ENCODE measurements at regions not wholly inside any gene's neighbourhood (a gene's known extent, or its start where the extent isn't known, plus 50 kb on each side); places are given as distances from the start of the nearest gene placed in this dataset.

DNA sequence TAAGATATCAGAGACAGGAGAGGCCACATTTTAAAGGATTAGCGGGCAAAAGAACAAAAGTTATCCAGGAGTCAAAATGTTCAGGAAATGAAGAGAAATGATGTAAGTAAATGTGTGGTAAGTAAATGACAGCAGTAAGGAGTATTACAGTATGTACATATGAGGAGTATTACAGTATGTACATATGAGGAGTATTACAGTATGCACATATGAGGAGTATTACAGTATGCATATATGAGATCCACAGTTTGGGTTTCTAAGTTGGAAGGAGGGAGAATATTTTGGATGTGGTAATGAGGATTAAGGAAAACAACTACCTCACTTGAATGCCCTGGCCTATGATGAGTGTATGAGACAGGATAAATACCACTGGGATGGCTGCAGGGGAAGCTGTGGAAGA is 192.4 kb upstream of the DGKB start:
- no peak for TF ChIP-seq CTCF (IDR thresholded peaks at IDR 0.05; ENCODE audit: insufficient read depth in 1 of 2, low read depth in 1 of 2, low read length in 1 of 2, severe bottlenecking in 1 of 2, unreplicated experiment in 1 of 2)
- Mint-ChIP-seq H3K4me3 (ENCODE audit: unreplicated experiment) (no peak overlapping the region), H3K4me1 (ENCODE audit: low read depth, unreplicated experiment) (no peaks in the 10 kb centered on the region), H3K27ac (ENCODE audit: unreplicated experiment) (no peak overlapping the region), H3K27me3 (ENCODE audit: insufficient read depth, unreplicated experiment) (no peaks in the 10 kb centered on the region), H3K9me3 (ENCODE audit: unreplicated experiment) (no peaks in the 10 kb centered on the region), H3K36me3 (ENCODE audit: insufficient read depth, unreplicated experiment) (no peaks in the 10 kb centered on the region)
- intact Hi-C loops (cut with micrococcal nuclease; ENCODE audit: unreplicated experiment), result no loop called here
- Histone ChIP-seq H3K4me3 (ENCODE audit: low read depth, low read length) (no peak overlapping the region), H3K4me1 (no peaks in the 10 kb centered on the region), H3K27me3 (replicated peaks; ENCODE audit: control insufficient read depth, insufficient read depth, low read length) (no peaks in the 10 kb centered on the region), H3K9me3 (no peaks in the 10 kb centered on the region), H3K36me3 (ENCODE audit: control insufficient read depth, insufficient read depth, low read length) (no peaks in the 10 kb centered on the region)
- CTCF ChIA-PET, result no interaction called here
- POLR2A ChIA-PET, result no interaction called here
- no peak for DNase-seq
- BruUV-seq (replicated peaks), result no TSS peak

GRCh38 chr7:15087771-15088170 is 185.2 kb upstream of the DGKB start:
- Mint-ChIP-seq H3K27me3 (ENCODE audit: insufficient read depth, unreplicated experiment) (no peaks in the 10 kb centered on the region), H3K4me3 (ENCODE audit: unreplicated experiment) (no peak overlapping the region), H3K9me3 (ENCODE audit: unreplicated experiment) (no peaks in the 10 kb centered on the region), H3K4me1 (ENCODE audit: low read depth, unreplicated experiment) (no peaks in the 10 kb centered on the region), H3K27ac (ENCODE audit: unreplicated experiment) (no peak overlapping the region), H3K36me3 (ENCODE audit: insufficient read depth, unreplicated experiment) (no peaks in the 10 kb centered on the region)
- H3K4me1 ChIP-seq, result no peaks in the 10 kb centered on the region
- no peak for DNase-seq
- CTCF ChIA-PET, result no interaction called here
- no peaks in the 10 kb centered on the region for H3K36me3 ChIP-seq (ENCODE audit: control insufficient read depth, insufficient read depth, low read length)
- H3K27me3 ChIP-seq (replicated peaks; ENCODE audit: control insufficient read depth, insufficient read depth, low read length), result no peaks in the 10 kb centered on the region
- H3K9me3 ChIP-seq, result no peaks in the 10 kb centered on the region
- intact Hi-C loops (cut with micrococcal nuclease; ENCODE audit: unreplicated experiment), result no loop called here
- BruUV-seq (replicated peaks), result no TSS peak
- no peak overlapping the region for H3K4me3 ChIP-seq (ENCODE audit: low read depth, low read length)
- POLR2A ChIA-PET, result no interaction called here
- TF ChIP-seq CTCF (IDR thresholded peaks at IDR 0.05; ENCODE audit: insufficient read depth in 1 of 2, low read depth in 1 of 2, low read length in 1 of 2, severe bottlenecking in 1 of 2, unreplicated experiment in 1 of 2), result no peak

DNA sequence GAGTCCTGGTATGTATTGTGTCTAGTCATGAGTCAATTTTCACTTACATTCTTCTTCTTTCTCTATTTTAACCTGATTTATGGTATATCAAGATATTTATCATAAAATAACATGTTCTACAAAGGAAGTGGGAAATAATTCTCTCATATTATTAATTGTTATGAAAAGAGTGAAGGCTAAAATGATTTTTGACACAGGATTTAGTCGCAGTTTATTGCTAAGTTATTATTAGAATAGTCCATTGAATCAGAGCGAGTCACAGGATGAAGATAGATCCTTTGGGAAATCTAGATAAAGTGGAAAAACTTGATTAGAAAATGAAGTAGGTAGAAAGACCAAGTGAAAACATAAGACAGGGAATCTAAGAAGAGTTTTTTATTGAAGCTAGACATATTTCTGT is 184.3 kb upstream of the DGKB start:
- POLR2A ChIA-PET, result no interaction called here
- Mint-ChIP-seq H3K36me3 (ENCODE audit: insufficient read depth, unreplicated experiment) (no peaks in the 10 kb centered on the region), H3K27me3 (ENCODE audit: insufficient read depth, unreplicated experiment) (peaks cover 3% of the 10 kb centered on the region), H3K4me1 (ENCODE audit: low read depth, unreplicated experiment) (no peaks in the 10 kb centered on the region), H3K9me3 (ENCODE audit: unreplicated experiment) (no peaks in the 10 kb centered on the region), H3K27ac (ENCODE audit: unreplicated experiment) (no peak overlapping the region), H3K4me3 (ENCODE audit: unreplicated experiment) (no peak overlapping the region)
- CTCF ChIA-PET, result no interaction called here
- Histone ChIP-seq H3K4me1 (no peaks in the 10 kb centered on the region), H3K36me3 (ENCODE audit: control insufficient read depth, insufficient read depth, low read length) (no peaks in the 10 kb centered on the region), H3K4me3 (ENCODE audit: low read depth, low read length) (no peak overlapping the region), H3K27me3 (replicated peaks; ENCODE audit: control insufficient read depth, insufficient read depth, low read length) (no peaks in the 10 kb centered on the region), H3K9me3 (no peaks in the 10 kb centered on the region)
- DNase-seq, result no peak
- TF ChIP-seq CTCF (IDR thresholded peaks at IDR 0.05; ENCODE audit: insufficient read depth in 1 of 2, low read depth in 1 of 2, low read length in 1 of 2, severe bottlenecking in 1 of 2, unreplicated experiment in 1 of 2), result no peak
- intact Hi-C loops (cut with micrococcal nuclease; ENCODE audit: unreplicated experiment), result no loop called here
- BruUV-seq (replicated peaks), result no TSS peak

All from Caco-2 (cell line).